ENCODE measurements at regions not wholly inside any gene's neighbourhood (a gene's known extent, or its start where the extent isn't known, plus 50 kb on each side); places are given as distances from the start of the nearest gene placed in this dataset.

GRCh38 chr3:194867270-194867983 is 181.7 kb downstream of the FAM43A start:
- TF ChIP-seq CTCF (conservative IDR thresholded peaks at IDR 0.05; ENCODE audit: low read length) (no peak), EZH2phosphoT487 (IDR thresholded peaks at IDR 0.05; ENCODE audit: borderline replicate concordance) (no peak)

Data from Loucy (cell line).